Smooth muscle cell (in vitro differentiated cells): ENCODE measurements at regions not wholly inside any gene's neighbourhood (a gene's known extent, or its start where the extent isn't known, plus 50 kb on each side); places are given as distances from the start of the nearest gene placed in this dataset.
A peak's percentile ranks its signal among the peaks of the same experiment; 100 is the strongest.

Experiments
- DNase-seq: peaks from one replicate; lab custom pipeline; 2025; ENCODE audit not compliant: unreplicated experiment; lab: John Stamatoyannopoulos, UW
- H2AFZ ChIP-seq: fragments of 200-600 bp; sonication (generic); 2 replicates; pipeline ENCODE4 v1.6.0; 2016; ENCODE audit warnings: antibody characterized with exemption, low read depth, mild to moderate bottlenecking
- H3F3A ChIP-seq: fragments of 200-600 bp; sonication (generic); 2 replicates; pipeline ENCODE4 v1.6.0; 2017; ENCODE audit warnings: antibody characterized with exemption, low read depth
- H3K27ac ChIP-seq: fragments of 200-600 bp; sonication (generic); 2 replicates; pipeline ENCODE4 v1.5.1; 2016; ENCODE audit warnings: low read depth, mild to moderate bottlenecking
- H3K27me3 ChIP-seq: fragments of 200-600 bp; sonication (generic); 2 replicates; pipeline ENCODE4 v1.6.1; 2016; ENCODE audit warnings: low read depth, mild to moderate bottlenecking
- H3K36me3 ChIP-seq: fragments of 200-600 bp; sonication (generic); 2 replicates; pipeline ENCODE4 v1.5.1; 2016; ENCODE audit warnings: low read depth
- H3K4me1 ChIP-seq: fragments of 200-600 bp; sonication (generic); 2 replicates; pipeline ENCODE4 v1.5.1; 2016; ENCODE audit warnings: low read depth
- H3K4me2 ChIP-seq: fragments of 200-600 bp; sonication (generic); 2 replicates; pipeline ENCODE4 v1.6.0; 2016; ENCODE audit warnings: mild to moderate bottlenecking
- H3K4me3 ChIP-seq: fragments of 200-600 bp; sonication (generic); 2 replicates; pipeline ENCODE4 v1.5.1; 2016; ENCODE audit warnings: mild to moderate bottlenecking
- H3K79me2 ChIP-seq: fragments of 200-600 bp; sonication (generic); 2 replicates; pipeline ENCODE4 v1.6.0; 2016; ENCODE audit warnings: low read depth, mild to moderate bottlenecking
- H3K9ac ChIP-seq: fragments of 200-600 bp; sonication (generic); 2 replicates; pipeline ENCODE4 v1.6.0; 2016; ENCODE audit warnings: low read depth
- H3K9me3 ChIP-seq: fragments of 200-600 bp; sonication (generic); replicated peaks from 2 replicates; pipeline ENCODE4 v1.5.1; 2016; ENCODE audit warnings: low read depth
- H4K20me1 ChIP-seq: fragments of 200-600 bp; sonication (generic); 2 replicates; pipeline ENCODE4 v1.6.0; 2016; ENCODE audit warnings: low read depth
- CTCF ChIP-seq: fragments of 200-600 bp; sonication (generic); IDR thresholded peaks from 2 replicates; pipeline ENCODE4 v1.5.1; 2017; ENCODE audit warnings: borderline replicate concordance, mild to moderate bottlenecking, antibody characterized with exemption; ENCODE audit not compliant: insufficient read depth, poor library complexity, severe bottlenecking
- WGBS: methylation state at CpG from one replicate; pipeline ENCODE4 v1.1.7; 2016; ENCODE audit warnings: low lambda C conversion rate; 5-methylcytosine and 5-hydroxymethylcytosine counted together

- no peak overlapping the region for H3K27ac ChIP-seq
- no peaks in the 10 kb centered on the region for H3F3A ChIP-seq
- no peaks in the 10 kb centered on the region for H3K27me3 ChIP-seq
- 92% methylated on average over 5 of the region's 5 CpGs for WGBS
- H3K36me3 ChIP-seq: no peaks in the 10 kb centered on the region
- no peak overlapping the region for H3K4me2 ChIP-seq
- no peaks in the 10 kb centered on the region for H4K20me1 ChIP-seq
- H3K9me3 ChIP-seq: no peaks in the 10 kb centered on the region
- no peaks in the 10 kb centered on the region for H3K4me1 ChIP-seq
- no peak overlapping the region for H3K9ac ChIP-seq
- no peak for TF ChIP-seq CTCF
- H3K4me3 ChIP-seq: no peak overlapping the region
- H3K79me2 ChIP-seq: no peaks in the 10 kb centered on the region
- no peak overlapping the region for H2AFZ ChIP-seq
- no peak for DNase-seq
Measured at GRCh38 chr11:38019072-38019775, 1421.2 kb upstream of the RAG2 start.

GRCh38 chr11:38014405-38014804 lies 1416.4 kb upstream of the RAG2 start:
- H3K27me3 ChIP-seq: no peaks in the 10 kb centered on the region
- H2AFZ ChIP-seq: peak overlapping the region; percentile 13
- no peak overlapping the region for H3K27ac ChIP-seq
- H3K79me2 ChIP-seq: no peaks in the 10 kb centered on the region
- H3K9me3 ChIP-seq: no peaks in the 10 kb centered on the region
- H3K4me3 ChIP-seq: no peak overlapping the region
- no peak for TF ChIP-seq CTCF
- no peaks in the 10 kb centered on the region for H3K36me3 ChIP-seq
- H3K4me1 ChIP-seq: no peaks in the 10 kb centered on the region
- DNase-seq: no peak
- no peaks in the 10 kb centered on the region for H4K20me1 ChIP-seq
- no peak overlapping the region for H3K4me2 ChIP-seq
- WGBS: 84% methylated on average over 1 of the region's 1 CpG
- H3K9ac ChIP-seq: no peak overlapping the region
- no peaks in the 10 kb centered on the region for H3F3A ChIP-seq

DNA sequence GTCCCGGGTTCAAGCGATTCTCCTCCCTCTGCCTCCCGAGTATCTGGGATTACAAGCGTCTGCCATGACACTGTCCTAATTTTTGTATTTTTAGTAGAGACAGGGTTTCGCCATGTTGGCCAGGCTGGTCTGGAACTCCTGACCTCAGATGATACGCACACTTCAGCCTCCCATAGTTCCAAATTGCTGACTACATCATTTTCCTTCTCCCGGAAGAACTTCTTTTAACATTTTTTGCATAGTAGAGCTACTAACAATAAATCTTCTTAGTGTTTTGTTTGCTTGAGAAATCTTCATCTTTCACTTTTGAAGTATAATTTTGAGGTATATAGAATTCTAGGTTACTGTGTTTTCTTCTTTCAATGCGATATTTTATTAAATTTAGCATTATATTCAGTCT lies 1415.1 kb upstream of the RAG2 start:
- no peaks in the 10 kb centered on the region for H3K9me3 ChIP-seq
- no peak overlapping the region for H2AFZ ChIP-seq
- no peaks in the 10 kb centered on the region for H3K4me1 ChIP-seq
- no peaks in the 10 kb centered on the region for H3K27me3 ChIP-seq
- H3K9ac ChIP-seq: no peak overlapping the region
- H3F3A ChIP-seq: no peaks in the 10 kb centered on the region
- 95% methylated on average over 8 of the region's 8 CpGs for WGBS
- no peak for TF ChIP-seq CTCF
- no peaks in the 10 kb centered on the region for H3K79me2 ChIP-seq
- no peaks in the 10 kb centered on the region for H4K20me1 ChIP-seq
- H3K27ac ChIP-seq: no peak overlapping the region
- H3K4me3 ChIP-seq: no peak overlapping the region
- H3K36me3 ChIP-seq: no peaks in the 10 kb centered on the region
- DNase-seq: no peak
- no peak overlapping the region for H3K4me2 ChIP-seq

GRCh38 chr11:38011496-38011895 lies 1413.5 kb upstream of the RAG2 start:
- no peaks in the 10 kb centered on the region for H3F3A ChIP-seq
- H3K27ac ChIP-seq: no peak overlapping the region
- no peaks in the 10 kb centered on the region for H4K20me1 ChIP-seq
- no peak overlapping the region for H3K9ac ChIP-seq
- no peaks in the 10 kb centered on the region for H3K9me3 ChIP-seq
- no peak for TF ChIP-seq CTCF
- H3K79me2 ChIP-seq: no peaks in the 10 kb centered on the region
- H3K27me3 ChIP-seq: no peaks in the 10 kb centered on the region
- no peak overlapping the region for H3K4me3 ChIP-seq
- no peak for DNase-seq
- no peak overlapping the region for H2AFZ ChIP-seq
- no peak overlapping the region for H3K4me2 ChIP-seq
- no peaks in the 10 kb centered on the region for H3K4me1 ChIP-seq
- no peaks in the 10 kb centered on the region for H3K36me3 ChIP-seq
